ENCODE measurements at regions not wholly inside any gene's neighbourhood (a gene's known extent, or its start where the extent isn't known, plus 50 kb on each side); places are given as distances from the start of the nearest gene placed in this dataset.

- TF ChIP-seq CTCF (IDR thresholded peaks at IDR 0.05) (no peak), POLR2A (IDR thresholded peaks at IDR 0.05) (no peak)
Measured at GRCh38 chr18:10308154-10308553, 146.3 kb upstream of the APCDD1 start.
